HFF-Myc (cell line): ENCODE measurements at regions not wholly inside any gene's neighbourhood (a gene's known extent, or its start where the extent isn't known, plus 50 kb on each side); places are given as distances from the start of the nearest gene placed in this dataset.

Experiments used
- DNase-seq: peaks from one replicate; pipeline ENCODE4 v3.0.0-alpha.2; 2011; ENCODE audit warnings: low read depth; ENCODE audit errors: extremely low read depth
- H3K4me3 ChIP-seq: replicated peaks from 2 replicates; pipeline ENCODE4 v1.5.1; 2011; ENCODE audit warnings: low read depth, mild to moderate bottlenecking, control low read depth, low read length
- CTCF ChIP-seq: IDR thresholded peaks from 2 replicates; pipeline ENCODE4 v1.5.1; 2012; ENCODE audit warnings: mild to moderate bottlenecking, low read depth, low read length, control low read depth; ENCODE audit errors: missing control alignments

DNA sequence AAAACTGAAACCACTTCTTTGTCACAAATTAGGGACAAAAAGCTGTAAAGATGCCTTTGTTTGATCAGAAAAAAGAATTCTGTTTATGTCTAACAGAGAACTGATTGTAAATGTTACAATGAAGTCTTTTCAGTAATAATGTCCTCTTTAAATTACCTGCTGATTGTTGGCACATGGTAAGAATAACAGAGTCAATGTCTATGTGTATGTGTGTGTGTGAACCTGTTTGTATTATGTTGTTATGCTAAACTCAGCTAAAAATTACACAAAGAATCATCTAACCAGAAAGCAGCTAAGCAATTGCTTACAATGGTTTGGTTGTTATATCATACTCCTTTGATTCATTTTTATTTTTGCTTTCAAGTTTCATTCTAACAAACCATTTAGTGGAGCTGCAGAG lies 159.1 kb upstream of the PDZRN3 start:
- TF ChIP-seq CTCF: no peak
- no peak overlapping the region for H3K4me3 ChIP-seq
- DNase-seq: no peak

GRCh38 chr3:73781541-73781940 lies 156.8 kb upstream of the PDZRN3 start:
- TF ChIP-seq CTCF: no peak
- no peak overlapping the region for H3K4me3 ChIP-seq
- DNase-seq: no peak

DNA sequence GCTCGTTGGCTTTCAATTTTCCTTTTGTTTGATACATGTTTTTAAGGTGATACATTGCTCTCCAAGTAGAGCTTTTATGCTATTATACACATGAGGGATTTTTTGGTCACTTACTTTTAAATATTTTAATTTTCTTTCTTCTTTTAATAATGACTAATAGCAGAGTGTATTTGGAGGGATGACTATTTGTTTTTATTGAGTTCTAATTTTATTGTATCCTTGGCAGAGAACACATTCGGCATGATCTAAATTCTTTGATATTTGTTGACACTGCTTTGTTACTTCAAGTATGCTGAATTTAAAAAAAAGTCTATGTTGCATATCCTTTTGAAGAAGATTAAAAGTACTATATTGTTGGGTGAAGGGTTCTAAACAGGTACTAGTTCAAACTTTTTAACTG lies 149.9 kb upstream of the PDZRN3 start:
- DNase-seq: no peak
- TF ChIP-seq CTCF: no peak

GRCh38 chr3:73773233-73773632 lies 148.5 kb upstream of the PDZRN3 start:
- H3K4me3 ChIP-seq: no peak overlapping the region
- TF ChIP-seq CTCF: no peak
- no peak for DNase-seq

More for the DNA sequence above, 149.9 kb upstream of the PDZRN3 start:
- H3K4me3 ChIP-seq: no peak overlapping the region

DNA sequence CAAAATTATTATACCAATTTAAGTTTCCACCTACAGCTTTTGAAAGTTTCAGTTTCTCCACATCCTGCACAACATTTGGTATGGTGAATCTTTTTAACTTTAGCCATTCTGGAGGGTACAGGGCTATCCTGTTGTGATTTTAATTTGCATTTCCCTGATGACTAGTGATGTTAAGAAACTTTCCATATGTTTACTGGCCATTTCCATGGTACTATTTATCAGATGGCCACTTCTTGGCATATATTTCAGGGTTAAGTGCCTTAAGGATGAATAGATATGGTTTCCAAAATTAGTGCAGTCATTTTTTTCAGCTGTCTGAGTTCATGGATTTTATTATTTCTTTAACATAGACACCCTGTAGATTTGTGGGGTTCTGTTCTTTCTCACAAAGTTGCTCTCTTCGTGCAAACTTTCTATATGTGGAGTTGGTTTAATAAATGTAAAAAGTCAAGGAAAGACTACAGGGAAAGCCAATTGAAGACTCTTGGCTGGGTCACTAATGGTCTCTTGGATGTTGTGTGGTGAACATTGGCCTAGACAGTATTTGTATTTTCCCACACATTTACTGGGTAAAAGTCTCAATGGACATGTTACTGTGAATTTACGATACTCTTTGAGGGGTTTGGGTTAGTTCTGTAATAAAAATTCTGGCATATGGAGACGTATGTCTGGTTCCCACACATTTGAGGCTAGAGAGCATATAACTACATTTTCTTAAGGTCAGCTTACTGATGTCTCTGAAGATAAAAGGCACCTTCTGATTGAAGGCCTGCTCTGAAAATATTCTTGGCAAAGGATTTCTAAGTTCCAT lies 147.5 kb upstream of the PDZRN3 start:
- H3K4me3 ChIP-seq: no peak overlapping the region
- DNase-seq: no peak
- TF ChIP-seq CTCF: no peak

GRCh38 chr3:73768524-73769308 lies 144.0 kb upstream of the PDZRN3 start:
- DNase-seq: no peak
- no peak overlapping the region for H3K4me3 ChIP-seq
- TF ChIP-seq CTCF: no peak
